Neuronal stem cell (in vitro differentiated cells): ENCODE measurements at regions not wholly inside any gene's neighbourhood (a gene's known extent, or its start where the extent isn't known, plus 50 kb on each side); places are given as distances from the start of the nearest gene placed in this dataset.

Experiments
- DNase-seq: peaks from one replicate; pipeline ENCODE4 v3.0.0-alpha.2; 2013; ENCODE audit warnings: low spot score
- H2AFZ ChIP-seq: one replicate; pipeline ENCODE4 v1.6.1; 2013; ENCODE audit warnings: mild to moderate bottlenecking, low read length, inconsistent platforms
- H2AK5ac ChIP-seq: 2 replicates; pipeline ENCODE4 v1.6.1; 2013; ENCODE audit warnings: low read depth, mild to moderate bottlenecking, inconsistent platforms, low read length, moderate library complexity, mixed read lengths
- H2BK120ac ChIP-seq: 2 replicates; pipeline ENCODE4 v1.6.1; 2013; ENCODE audit warnings: low read depth, mild to moderate bottlenecking, inconsistent platforms, low read length, moderate library complexity, mixed read lengths
- H2BK12ac ChIP-seq: one replicate; pipeline ENCODE4 v1.6.1; 2013; ENCODE audit warnings: low read length, inconsistent platforms
- H2BK15ac ChIP-seq: 2 replicates; pipeline ENCODE4 v1.6.1; 2013; ENCODE audit warnings: mild to moderate bottlenecking, low read length, inconsistent platforms, mixed read lengths
- H2BK5ac ChIP-seq: one replicate; pipeline ENCODE4 v1.6.1; 2013; ENCODE audit warnings: inconsistent platforms, mild to moderate bottlenecking, low read length, moderate library complexity
- H3K14ac ChIP-seq: one replicate; pipeline ENCODE4 v1.6.1; 2013; ENCODE audit warnings: low read length, inconsistent platforms
- H3K18ac ChIP-seq: 2 replicates; pipeline ENCODE4 v1.6.1; 2013; ENCODE audit warnings: low read length, inconsistent platforms
- H3K23ac ChIP-seq: 2 replicates; pipeline ENCODE4 v1.6.1; 2013; ENCODE audit warnings: low read depth, mild to moderate bottlenecking, mixed read lengths, low read length, inconsistent platforms; ENCODE audit not compliant: poor library complexity
- H3K27ac ChIP-seq: replicated peaks from 3 replicates; pipeline ENCODE4 v1.5.1; 2013; ENCODE audit warnings: low read length, inconsistent platforms
- H3K27me3 ChIP-seq, 3 experiments: 2 replicates each; pipeline ENCODE4 v1.6.1; 2013; ENCODE audit warnings: low read length in 3 of 3, mild to moderate bottlenecking in 2 of 3, inconsistent platforms in 1 of 3, low read depth in 1 of 3, mixed read lengths in 1 of 3, moderate library complexity in 1 of 3; ENCODE audit not compliant: control insufficient read depth in 3 of 3, insufficient read depth in 3 of 3
- H3K36me3 ChIP-seq, 2 donors: replicated peaks in 1 of 2; 2 replicates each; pipeline ENCODE4 v1.6.1; 2013; ENCODE audit warnings: low read length in 2 of 2; ENCODE audit not compliant: control insufficient read depth in 2 of 2, insufficient read depth in 2 of 2
- H3K4ac ChIP-seq: 2 replicates; pipeline ENCODE4 v1.6.1; 2013; ENCODE audit warnings: inconsistent platforms, mild to moderate bottlenecking, low read length, moderate library complexity
- H3K4me1 ChIP-seq, 2 donors: 1 replicate in 1 of 2; 2 replicates in 1 of 2; pipeline ENCODE4 v1.6.1; 2013; ENCODE audit warnings: low read length in 2 of 2, low read depth in 1 of 2; ENCODE audit not compliant: control insufficient read depth in 2 of 2, insufficient read depth in 1 of 2
- H3K4me2 ChIP-seq: one replicate; pipeline ENCODE4 v1.6.1; 2013; ENCODE audit warnings: mild to moderate bottlenecking, low read length, inconsistent platforms; ENCODE audit not compliant: insufficient read depth, poor library complexity, severe bottlenecking
- H3K4me3 ChIP-seq, 2 donors: 2 replicates each; pipeline ENCODE4 v1.5.1; 2013; ENCODE audit warnings: low read length in 2 of 2, mild to moderate bottlenecking in 2 of 2, inconsistent platforms in 1 of 2, moderate library complexity in 1 of 2
- H3K79me1 ChIP-seq: one replicate; pipeline ENCODE4 v1.6.1; 2013; ENCODE audit warnings: low read depth, mild to moderate bottlenecking, inconsistent platforms, low read length, moderate library complexity
- H3K9ac ChIP-seq: one replicate; pipeline ENCODE4 v1.6.1; 2013; ENCODE audit warnings: mild to moderate bottlenecking, low read depth, low read length, inconsistent platforms; ENCODE audit not compliant: poor library complexity
- H3K9me3 ChIP-seq, 2 donors: replicated peaks in 1 of 2; 2 replicates each; pipeline versions ENCODE3 to v1.6.1; 2013; ENCODE audit warnings: low read length in 2 of 2, mild to moderate bottlenecking in 2 of 2, inconsistent platforms in 1 of 2, low read depth in 1 of 2, mixed read lengths in 1 of 2, moderate library complexity in 1 of 2; ENCODE audit not compliant: control insufficient read depth in 2 of 2, insufficient read depth in 1 of 2
- H4K8ac ChIP-seq: one replicate; pipeline ENCODE4 v1.6.1; 2013; ENCODE audit warnings: low read depth, mild to moderate bottlenecking, inconsistent platforms, low read length, moderate library complexity
- H4K91ac ChIP-seq: one replicate; pipeline ENCODE4 v1.6.1; 2013; ENCODE audit warnings: low read length, low read depth, mild to moderate bottlenecking, inconsistent platforms; ENCODE audit not compliant: poor library complexity
- WGBS, 2 donors: extraction: QIAGEN DNeasy Blood & Tissue Kit; methylation state at CpG; one replicate each; pipeline ENCODE4 v1.1.7; 2013; ENCODE audit warnings: missing lambda C conversion rate in 2 of 2, mixed read lengths in 1 of 2; ENCODE audit not compliant: insufficient read length in 2 of 2, insufficient replicate concordance in 1 of 2; ENCODE audit errors: extremely low coverage in 2 of 2; 5-methylcytosine and 5-hydroxymethylcytosine counted together

DNA sequence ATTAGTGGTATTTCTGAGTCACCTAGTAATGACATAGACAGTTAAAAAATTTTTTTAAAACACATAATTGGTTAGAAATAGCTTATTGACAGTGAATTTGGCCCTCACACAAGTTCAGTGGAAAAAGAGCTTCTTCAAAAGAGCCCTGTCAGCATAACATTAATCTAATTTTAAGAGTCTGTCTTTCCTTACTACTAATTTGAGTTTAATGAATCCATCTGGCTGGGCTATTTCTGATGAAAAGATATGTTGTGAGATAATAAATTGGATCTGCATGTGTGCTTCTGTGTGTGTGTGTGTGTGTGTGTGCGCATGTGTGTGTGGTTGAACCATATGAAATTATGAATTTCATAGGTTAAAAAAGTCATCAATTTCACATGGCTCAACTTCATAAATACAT is 1045.2 kb downstream of the FLRT2 start:
- H3K14ac ChIP-seq: no peak overlapping the region
- H3K4me3 ChIP-seq: no peak overlapping the region
- no peak overlapping the region for H3K23ac ChIP-seq
- no peak overlapping the region for H3K27ac ChIP-seq
- no peak overlapping the region for H3K4ac ChIP-seq
- no peaks in the 10 kb centered on the region for H3K4me1 ChIP-seq
- H2BK120ac ChIP-seq: no peak overlapping the region
- WGBS, 2 donors: no CpG with 5 or more reads among the region's 1 CpG
- H2BK15ac ChIP-seq: no peak overlapping the region
- no peaks in the 10 kb centered on the region for H3K79me1 ChIP-seq
- H2BK12ac ChIP-seq: no peak overlapping the region
- H4K8ac ChIP-seq: no peak overlapping the region
- DNase-seq: no peak
- H3K36me3 ChIP-seq: no peaks in the 10 kb centered on the region
- no peak overlapping the region for H2BK5ac ChIP-seq
- no peak overlapping the region for H2AK5ac ChIP-seq
- H2AFZ ChIP-seq: no peak overlapping the region
- no peak overlapping the region for H4K91ac ChIP-seq
- H3K9me3 ChIP-seq: no peaks in the 10 kb centered on the region
- no peak overlapping the region for H3K9ac ChIP-seq
- no peaks in the 10 kb centered on the region for H3K27me3 ChIP-seq
- H3K18ac ChIP-seq: no peak overlapping the region
- no peak overlapping the region for H3K4me2 ChIP-seq

DNA sequence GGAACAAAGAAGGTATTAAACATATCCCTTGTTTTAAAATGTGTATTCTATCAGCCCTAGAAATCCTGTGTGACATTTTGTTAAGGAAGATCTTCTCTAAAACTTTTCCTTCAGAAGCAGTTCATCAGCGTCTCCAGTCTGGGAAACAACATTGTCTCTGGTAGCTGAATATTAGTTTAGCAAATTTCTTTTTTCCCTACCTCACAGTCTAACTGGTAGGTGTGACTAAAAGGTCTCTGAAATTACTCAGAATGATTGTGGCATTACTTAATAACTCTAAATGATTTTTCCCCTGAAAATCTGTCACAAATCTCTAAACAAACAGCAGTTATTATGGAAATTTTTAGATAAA is 1044.8 kb downstream of the FLRT2 start:
- no peak overlapping the region for H3K18ac ChIP-seq
- H2AK5ac ChIP-seq: no peak overlapping the region
- DNase-seq: no peak
- no peak overlapping the region for H2AFZ ChIP-seq
- no peaks in the 10 kb centered on the region for H3K79me1 ChIP-seq
- H2BK120ac ChIP-seq: no peak overlapping the region
- no peak overlapping the region for H2BK12ac ChIP-seq
- no peak overlapping the region for H3K4me2 ChIP-seq
- no peak overlapping the region for H4K8ac ChIP-seq
- no peak overlapping the region for H3K4me3 ChIP-seq
- no peak overlapping the region for H3K27ac ChIP-seq
- WGBS, 2 donors: no CpG with 5 or more reads among the region's 1 CpG
- no peak overlapping the region for H2BK5ac ChIP-seq
- no peaks in the 10 kb centered on the region for H3K27me3 ChIP-seq
- H3K14ac ChIP-seq: no peak overlapping the region
- H3K9me3 ChIP-seq: no peaks in the 10 kb centered on the region
- no peak overlapping the region for H3K23ac ChIP-seq
- no peak overlapping the region for H4K91ac ChIP-seq
- H3K36me3 ChIP-seq: no peaks in the 10 kb centered on the region
- H3K4me1 ChIP-seq: no peaks in the 10 kb centered on the region
- H3K4ac ChIP-seq: no peak overlapping the region
- H3K9ac ChIP-seq: no peak overlapping the region
- H2BK15ac ChIP-seq: no peak overlapping the region

DNA sequence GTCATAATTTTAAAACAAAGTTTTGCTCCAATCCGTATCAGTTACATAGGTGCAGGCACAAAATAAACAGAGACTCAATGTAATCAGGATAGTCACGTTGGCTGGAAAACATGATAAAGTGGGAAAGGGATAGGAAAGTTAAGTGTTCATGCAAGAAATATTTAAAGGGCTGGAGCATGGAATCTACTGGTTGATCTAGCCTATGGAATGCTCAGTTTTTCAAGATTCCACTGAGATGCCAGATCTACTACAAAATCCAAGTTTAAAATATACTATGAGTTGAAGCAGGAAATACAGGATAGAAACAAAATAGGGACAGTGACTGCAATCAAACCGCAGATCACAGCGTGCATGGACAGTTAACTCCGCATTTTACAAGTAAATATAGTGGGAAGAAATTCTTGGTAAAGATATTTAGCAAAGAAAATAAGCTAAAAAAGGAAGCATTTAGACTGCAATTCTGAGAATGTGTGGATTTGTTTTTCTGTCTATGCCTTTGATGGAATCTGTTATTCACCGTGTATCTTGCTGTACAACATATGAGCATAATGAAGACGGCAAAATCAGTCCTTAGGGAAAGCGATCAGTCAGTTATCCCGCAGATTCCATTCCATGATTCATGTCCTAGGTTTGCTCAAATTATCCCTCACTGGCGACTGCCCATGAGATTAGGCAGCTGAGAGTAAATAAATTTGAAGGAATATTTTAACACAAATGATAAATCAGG is 1044.3 kb downstream of the FLRT2 start:
- no peak overlapping the region for H3K14ac ChIP-seq
- no peak overlapping the region for H2BK5ac ChIP-seq
- no CpG with 5 or more reads among the region's 10 CpGs for WGBS, 2 donors
- H3K27ac ChIP-seq: no peak overlapping the region
- H2AK5ac ChIP-seq: no peak overlapping the region
- no peak overlapping the region for H3K4ac ChIP-seq
- H3K27me3 ChIP-seq: no peaks in the 10 kb centered on the region
- no peak overlapping the region for H2BK12ac ChIP-seq
- no peaks in the 10 kb centered on the region for H3K4me1 ChIP-seq
- H3K9ac ChIP-seq: no peak overlapping the region
- no peak overlapping the region for H2BK120ac ChIP-seq
- no peak for DNase-seq
- H3K4me2 ChIP-seq: no peak overlapping the region
- no peak overlapping the region for H3K4me3 ChIP-seq
- no peak overlapping the region for H3K23ac ChIP-seq
- no peaks in the 10 kb centered on the region for H3K36me3 ChIP-seq
- no peak overlapping the region for H2BK15ac ChIP-seq
- H3K79me1 ChIP-seq: no peaks in the 10 kb centered on the region
- H3K18ac ChIP-seq: no peak overlapping the region
- H2AFZ ChIP-seq: no peak overlapping the region
- H4K8ac ChIP-seq: no peak overlapping the region
- no peak overlapping the region for H4K91ac ChIP-seq
- no peaks in the 10 kb centered on the region for H3K9me3 ChIP-seq

DNA sequence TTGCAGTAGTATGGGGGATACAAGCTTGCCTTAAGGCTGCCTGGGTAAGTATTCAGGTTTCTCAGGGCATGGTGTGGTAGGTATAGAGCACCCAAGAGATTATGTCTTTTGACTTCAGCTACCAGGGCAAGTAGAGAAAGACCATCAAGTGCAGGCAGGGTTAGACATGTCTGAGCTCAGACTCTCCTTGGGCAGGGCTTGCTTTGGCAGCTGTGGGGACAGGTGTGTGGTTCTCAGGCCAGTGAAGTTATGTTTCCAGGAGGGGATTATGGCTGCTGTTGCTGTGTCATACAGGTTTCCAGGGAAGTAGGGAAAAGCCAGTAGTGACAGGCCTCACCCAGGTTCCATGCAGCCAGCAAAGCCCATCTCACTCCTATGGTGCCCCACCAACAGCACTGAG is 1040.4 kb downstream of the FLRT2 start:
- Histone ChIP-seq H3K14ac (no peak overlapping the region), H3K4me3 (no peak overlapping the region), H3K9ac (no peak overlapping the region), H3K27me3 (no peaks in the 10 kb centered on the region), H3K18ac (no peak overlapping the region), H2BK5ac (no peak overlapping the region), H3K4me1 (no peaks in the 10 kb centered on the region), H3K4ac (no peak overlapping the region), H2AFZ (no peak overlapping the region), H3K36me3 (no peaks in the 10 kb centered on the region), H2AK5ac (no peak overlapping the region), H2BK12ac (no peak overlapping the region), H3K79me1 (no peaks in the 10 kb centered on the region), H3K27ac (no peak overlapping the region), H2BK120ac (no peak overlapping the region), H3K9me3 (no peaks in the 10 kb centered on the region), H4K91ac (no peak overlapping the region), H2BK15ac (no peak overlapping the region), H3K23ac (no peak overlapping the region), H3K4me2 (no peak overlapping the region), H4K8ac (no peak overlapping the region)
- no peak for DNase-seq
